WTC11 (cell line): ENCODE measurements at regions not wholly inside any gene's neighbourhood (a gene's known extent, or its start where the extent isn't known, plus 50 kb on each side); places are given as distances from the start of the nearest gene placed in this dataset.

ENCODE experiments used
- ATAC-seq: fragments of 200-7000 bp; cut with Tn5 transposase; 2 replicates; pipeline ENCODE4 v1.10.0; 2021; ENCODE audit warnings: mild to moderate bottlenecking, moderate library complexity
- CTCF ChIA-PET: fragments of 300-600 bp; sonication (Branson Sonifier 250); formaldehyde crosslinking; loops from one replicate; lab custom pipeline; 2021; ENCODE audit warnings: antibody characterized with exemption; lab: Charles Lee
- POLR2A ChIA-PET: fragments of 350-600 bp; sonication (Branson Sonifier 250); formaldehyde crosslinking; loops from one replicate; lab custom pipeline; 2021; ENCODE audit warnings: antibody characterized with exemption; lab: Charles Lee
- DNase-seq: peaks from one replicate; pipeline ENCODE4 v3.0.0; 2021; ENCODE audit warnings: low spot score
- H3K27ac Mint-ChIP-seq: 2 replicates; pipeline ENCODE4 v1.8.0; 2021; ENCODE audit warnings: mixed read lengths
- H3K27me3 Mint-ChIP-seq: 2 replicates; pipeline ENCODE4 v1.8.0; 2021; ENCODE audit warnings: low read depth, mild to moderate bottlenecking, moderate library complexity, mixed read lengths
- H3K36me3 Mint-ChIP-seq: 2 replicates; pipeline ENCODE4 v1.8.0; 2021; ENCODE audit warnings: mixed read lengths
- H3K4me1 Mint-ChIP-seq: 2 replicates; pipeline ENCODE4 v1.8.0; 2022; ENCODE audit warnings: mixed read lengths
- H3K4me3 Mint-ChIP-seq: 2 replicates; pipeline ENCODE4 v1.8.0; 2021; ENCODE audit warnings: mild to moderate bottlenecking, moderate library complexity, mixed read lengths
- H3K9me3 Mint-ChIP-seq: 2 replicates; pipeline ENCODE4 v1.8.0; 2021; ENCODE audit warnings: mixed read lengths
- AFF4 ChIP-seq: sonication (generic); formaldehyde crosslinking; IDR thresholded peaks from 2 replicates; pipeline ENCODE4 v1.8.1; 2023; ENCODE audit warnings: mild to moderate bottlenecking, missing genetic modification reagents, borderline replicate concordance
- CREB1 ChIP-seq: sonication (generic); formaldehyde crosslinking; IDR thresholded peaks from 2 replicates; pipeline ENCODE4 v1.8.0; 2023; ENCODE audit warnings: mild to moderate bottlenecking, missing genetic modification reagents
- ELF4 ChIP-seq: sonication (generic); formaldehyde crosslinking; IDR thresholded peaks from 2 replicates; pipeline ENCODE4 v1.8.1; 2022; ENCODE audit warnings: low read depth, mild to moderate bottlenecking, moderate library complexity, missing genetic modification reagents
- FOXP1 ChIP-seq: sonication (generic); formaldehyde crosslinking; IDR thresholded peaks from 2 replicates; pipeline ENCODE4 v1.8.0; 2022; ENCODE audit warnings: missing genetic modification reagents, mild to moderate bottlenecking, moderate library complexity, borderline replicate concordance
- KAT7 ChIP-seq: sonication (generic); formaldehyde crosslinking; IDR thresholded peaks from 2 replicates; pipeline ENCODE4 v1.8.1; 2023; ENCODE audit warnings: missing genetic modification reagents, mild to moderate bottlenecking, borderline replicate concordance
- SMAD3 ChIP-seq: sonication (generic); formaldehyde crosslinking; IDR thresholded peaks from 2 replicates; pipeline ENCODE4 v1.8.0; 2022; ENCODE audit warnings: missing genetic modification reagents, mild to moderate bottlenecking, borderline replicate concordance
- TEAD1 ChIP-seq: sonication (generic); formaldehyde crosslinking; IDR thresholded peaks from 2 replicates; pipeline ENCODE4 v1.8.0; 2022; ENCODE audit warnings: mild to moderate bottlenecking, missing genetic modification reagents
- USF1 ChIP-seq: sonication (generic); formaldehyde crosslinking; IDR thresholded peaks from 2 replicates; pipeline ENCODE4 v1.8.0; 2022; ENCODE audit warnings: mild to moderate bottlenecking, missing genetic modification reagents
- ZNF121 ChIP-seq: sonication (generic); formaldehyde crosslinking; IDR thresholded peaks from 2 replicates; pipeline ENCODE4 v1.8.0; 2023; ENCODE audit warnings: missing genetic modification reagents
- ZNF232 ChIP-seq: sonication (generic); formaldehyde crosslinking; IDR thresholded peaks from 2 replicates; pipeline ENCODE4 v1.8.0; 2022; ENCODE audit warnings: mild to moderate bottlenecking, missing genetic modification reagents
- ZNF263 ChIP-seq: sonication (generic); formaldehyde crosslinking; IDR thresholded peaks from 2 replicates; pipeline ENCODE4 v1.8.1; 2022; ENCODE audit warnings: low read depth, mild to moderate bottlenecking, moderate library complexity, missing genetic modification reagents
- ZSCAN18 ChIP-seq: fragments of 250-450 bp; sonication (Bioruptor Pico); IDR thresholded peaks from 2 replicates; pipeline ENCODE4 v2.1.2; 2022; ENCODE audit warnings: mild to moderate bottlenecking, moderate library complexity
- TF ChIP-seq, protein P1 (sequence below): sonication (generic); formaldehyde crosslinking; IDR thresholded peaks from 2 replicates; pipeline ENCODE4 v1.8.0; 2023; ENCODE audit warnings: missing genetic modification reagents, mild to moderate bottlenecking, borderline replicate concordance
- TF ChIP-seq, protein P2 (sequence below): sonication (generic); formaldehyde crosslinking; IDR thresholded peaks from 2 replicates; pipeline ENCODE4 v1.8.1; 2023; ENCODE audit warnings: mild to moderate bottlenecking, moderate library complexity, missing genetic modification reagents

DNA sequence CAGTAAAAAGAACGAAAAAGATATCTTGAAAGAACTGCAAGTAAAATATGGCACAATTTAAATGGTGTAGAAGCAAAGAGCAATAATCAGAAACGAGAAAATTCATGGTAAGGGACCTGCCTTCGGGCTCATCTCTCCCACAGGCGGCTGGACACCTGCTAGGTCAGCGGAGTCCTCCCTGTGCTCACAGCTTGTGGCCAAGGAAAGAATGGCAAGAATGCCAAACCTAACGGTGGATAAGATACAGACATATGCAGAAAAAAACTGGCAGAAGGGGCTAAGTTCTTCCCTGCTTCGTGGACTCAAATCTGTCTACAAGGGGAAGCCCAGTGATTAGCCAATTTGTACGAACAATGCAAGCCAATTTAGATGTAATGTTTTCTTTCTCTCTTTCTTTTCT lies 152.1 kb upstream of the VCX start (continued):
- TF ChIP-seq ZSCAN18 (CRISPR knock-in tag) (no peak), ELF4 (CRISPR knock-in tag) (no peak), ZNF232 (CRISPR knock-in tag) (no peak), ZNF121 (CRISPR knock-in tag) (no peak), TEAD1 (peak; percentile 31; the same call in 1 of the 2 replicates), AFF4 (CRISPR knock-in tag) (no peak), SMAD3 (CRISPR knock-in tag) (no peak)
- TF ChIP-seq, protein P1, sequence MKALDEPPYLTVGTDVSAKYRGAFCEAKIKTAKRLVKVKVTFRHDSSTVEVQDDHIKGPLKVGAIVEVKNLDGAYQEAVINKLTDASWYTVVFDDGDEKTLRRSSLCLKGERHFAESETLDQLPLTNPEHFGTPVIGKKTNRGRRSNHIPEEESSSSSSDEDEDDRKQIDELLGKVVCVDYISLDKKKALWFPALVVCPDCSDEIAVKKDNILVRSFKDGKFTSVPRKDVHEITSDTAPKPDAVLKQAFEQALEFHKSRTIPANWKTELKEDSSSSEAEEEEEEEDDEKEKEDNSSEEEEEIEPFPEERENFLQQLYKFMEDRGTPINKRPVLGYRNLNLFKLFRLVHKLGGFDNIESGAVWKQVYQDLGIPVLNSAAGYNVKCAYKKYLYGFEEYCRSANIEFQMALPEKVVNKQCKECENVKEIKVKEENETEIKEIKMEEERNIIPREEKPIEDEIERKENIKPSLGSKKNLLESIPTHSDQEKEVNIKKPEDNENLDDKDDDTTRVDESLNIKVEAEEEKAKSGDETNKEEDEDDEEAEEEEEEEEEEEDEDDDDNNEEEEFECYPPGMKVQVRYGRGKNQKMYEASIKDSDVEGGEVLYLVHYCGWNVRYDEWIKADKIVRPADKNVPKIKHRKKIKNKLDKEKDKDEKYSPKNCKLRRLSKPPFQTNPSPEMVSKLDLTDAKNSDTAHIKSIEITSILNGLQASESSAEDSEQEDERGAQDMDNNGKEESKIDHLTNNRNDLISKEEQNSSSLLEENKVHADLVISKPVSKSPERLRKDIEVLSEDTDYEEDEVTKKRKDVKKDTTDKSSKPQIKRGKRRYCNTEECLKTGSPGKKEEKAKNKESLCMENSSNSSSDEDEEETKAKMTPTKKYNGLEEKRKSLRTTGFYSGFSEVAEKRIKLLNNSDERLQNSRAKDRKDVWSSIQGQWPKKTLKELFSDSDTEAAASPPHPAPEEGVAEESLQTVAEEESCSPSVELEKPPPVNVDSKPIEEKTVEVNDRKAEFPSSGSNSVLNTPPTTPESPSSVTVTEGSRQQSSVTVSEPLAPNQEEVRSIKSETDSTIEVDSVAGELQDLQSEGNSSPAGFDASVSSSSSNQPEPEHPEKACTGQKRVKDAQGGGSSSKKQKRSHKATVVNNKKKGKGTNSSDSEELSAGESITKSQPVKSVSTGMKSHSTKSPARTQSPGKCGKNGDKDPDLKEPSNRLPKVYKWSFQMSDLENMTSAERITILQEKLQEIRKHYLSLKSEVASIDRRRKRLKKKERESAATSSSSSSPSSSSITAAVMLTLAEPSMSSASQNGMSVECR, result no peak

GRCh38 chrX:7689791-7690412 lies 153.1 kb upstream of the VCX start:
- no peak for TF ChIP-seq ZNF263 (CRISPR knock-in tag)
- POLR2A ChIA-PET, result no interaction called here
- CTCF ChIA-PET, result no interaction called here
- H3K4me1 Mint-ChIP-seq, result peaks cover 24% of the 10 kb centered on the region
- H3K27ac Mint-ChIP-seq, result no peak overlapping the region
- ATAC-seq (no peak), DNase-seq (no peak)
- no peaks in the 10 kb centered on the region for H3K9me3 Mint-ChIP-seq
- no peaks in the 10 kb centered on the region; the same call in none of the 2 replicates for H3K27me3 Mint-ChIP-seq
- no peak overlapping the region for H3K4me3 Mint-ChIP-seq
- no peaks in the 10 kb centered on the region; the same call in 1 of the 2 replicates for H3K36me3 Mint-ChIP-seq

GRCh38 chrX:7680181-7680580 lies 162.8 kb upstream of the VCX start:
- Mint-ChIP-seq H3K9me3 (no peaks in the 10 kb centered on the region), H3K36me3 (no peaks in the 10 kb centered on the region), H3K4me3 (no peak overlapping the region), H3K27me3 (no peaks in the 10 kb centered on the region), H3K27ac (no peak overlapping the region), H3K4me1 (no peaks in the 10 kb centered on the region)
- no peak for TF ChIP-seq FOXP1 (CRISPR knock-in tag)
- no peak for TF ChIP-seq CREB1 (CRISPR knock-in tag)
- TF ChIP-seq USF1 (CRISPR knock-in tag), result no peak
- TF ChIP-seq, protein P2, sequence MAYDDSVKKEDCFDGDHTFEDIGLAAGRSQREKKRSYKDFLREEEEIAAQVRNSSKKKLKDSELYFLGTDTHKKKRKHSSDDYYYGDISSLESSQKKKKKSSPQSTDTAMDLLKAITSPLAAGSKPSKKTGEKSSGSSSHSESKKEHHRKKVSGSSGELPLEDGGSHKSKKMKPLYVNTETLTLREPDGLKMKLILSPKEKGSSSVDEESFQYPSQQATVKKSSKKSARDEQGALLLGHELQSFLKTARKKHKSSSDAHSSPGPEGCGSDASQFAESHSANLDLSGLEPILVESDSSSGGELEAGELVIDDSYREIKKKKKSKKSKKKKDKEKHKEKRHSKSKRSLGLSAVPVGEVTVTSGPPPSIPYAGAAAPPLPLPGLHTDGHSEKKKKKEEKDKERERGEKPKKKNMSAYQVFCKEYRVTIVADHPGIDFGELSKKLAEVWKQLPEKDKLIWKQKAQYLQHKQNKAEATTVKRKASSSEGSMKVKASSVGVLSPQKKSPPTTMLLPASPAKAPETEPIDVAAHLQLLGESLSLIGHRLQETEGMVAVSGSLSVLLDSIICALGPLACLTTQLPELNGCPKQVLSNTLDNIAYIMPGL, result no peak
- TF ChIP-seq, protein P1, result no peak
- no peak for TF ChIP-seq KAT7 (CRISPR knock-in tag)
- CTCF ChIA-PET, result no interaction called here
- POLR2A ChIA-PET, result no interaction called here
- ATAC-seq (no peak), DNase-seq (no peak)
